ENCODE measurements at regions not wholly inside any gene's neighbourhood (a gene's known extent, or its start where the extent isn't known, plus 50 kb on each side); places are given as distances from the start of the nearest gene placed in this dataset.
"Not testable (repeated sequence)": the region's sequence is repeated elsewhere in the genome, so short reads cannot be mapped to it uniquely, and the experiment has no call there.

DNA sequence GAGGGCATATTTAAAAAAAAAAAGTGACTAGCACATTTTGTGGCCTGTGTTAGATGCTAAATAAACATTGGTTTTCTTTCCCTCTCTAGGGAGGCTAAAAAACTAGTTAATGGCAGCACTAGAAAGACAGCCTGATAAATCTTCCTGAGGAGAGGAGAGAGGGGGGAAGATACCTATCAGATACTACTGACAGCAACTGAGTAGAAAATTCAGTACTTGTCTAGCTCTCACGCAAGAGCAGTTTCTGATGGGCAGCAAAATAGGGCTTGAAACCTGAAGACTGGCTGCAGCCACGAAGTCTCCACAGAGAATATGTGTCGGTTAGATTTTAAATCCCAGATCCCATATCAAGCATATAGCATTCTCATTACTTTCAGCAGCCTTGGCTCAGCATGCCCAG is 388.2 kb downstream of the KCNA4 start:
- DNase-seq (ENCODE audit: low read depth), result no peak

DNA sequence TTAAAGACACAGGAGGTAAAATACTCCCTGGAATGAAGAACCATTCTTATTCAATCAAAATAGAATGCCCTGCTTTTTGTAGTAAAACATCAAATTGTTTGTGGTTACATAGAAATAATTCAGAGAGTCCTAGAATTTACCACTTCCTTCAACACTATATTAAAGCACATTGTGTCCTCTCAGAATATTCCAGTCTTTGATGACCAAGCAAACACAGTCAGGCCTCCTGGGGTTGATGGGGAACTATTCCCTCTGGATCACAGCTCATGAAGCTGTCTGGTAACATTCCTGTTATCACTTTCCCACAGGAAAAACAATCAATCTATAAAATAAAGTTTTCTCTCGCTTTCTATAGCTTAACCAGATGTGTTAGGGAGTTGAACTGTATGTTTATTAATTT is 389.3 kb downstream of the KCNA4 start:
- DNase-seq (ENCODE audit: low read depth), result no peak

DNA sequence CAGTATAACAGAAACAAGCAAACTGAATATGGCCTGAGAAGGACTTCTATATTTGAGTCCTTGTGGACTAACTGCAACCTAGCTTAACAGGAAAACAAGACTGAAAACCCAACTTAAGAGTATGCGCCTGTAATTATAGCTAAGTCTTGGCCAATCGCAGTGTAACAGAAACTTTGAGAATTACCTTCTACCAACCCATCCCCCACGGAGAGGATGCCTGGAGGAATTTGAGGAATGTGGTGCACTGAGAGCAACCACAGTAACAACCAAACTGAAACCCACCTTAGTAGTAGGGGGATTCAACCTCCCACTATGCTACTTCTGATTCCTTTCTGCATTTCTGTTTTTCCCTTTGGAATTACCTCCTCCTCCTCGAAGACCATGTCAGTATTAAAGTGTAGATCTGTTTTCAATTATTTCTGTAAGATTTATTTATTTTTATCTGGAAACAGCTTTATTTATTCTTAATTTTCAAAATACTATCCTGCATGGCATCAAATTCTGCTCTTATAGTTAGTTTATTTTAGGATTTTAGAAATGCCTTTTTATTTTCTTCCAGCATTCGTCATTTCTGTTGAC is 393.6 kb downstream of the KCNA4 start:
- no peak for DNase-seq (ENCODE audit: low read depth)

GRCh38 chr11:29616611-29617010 is 400.2 kb downstream of the KCNA4 start:
- DNase-seq (ENCODE audit: low read depth), result peak; percentile 10

DNA sequence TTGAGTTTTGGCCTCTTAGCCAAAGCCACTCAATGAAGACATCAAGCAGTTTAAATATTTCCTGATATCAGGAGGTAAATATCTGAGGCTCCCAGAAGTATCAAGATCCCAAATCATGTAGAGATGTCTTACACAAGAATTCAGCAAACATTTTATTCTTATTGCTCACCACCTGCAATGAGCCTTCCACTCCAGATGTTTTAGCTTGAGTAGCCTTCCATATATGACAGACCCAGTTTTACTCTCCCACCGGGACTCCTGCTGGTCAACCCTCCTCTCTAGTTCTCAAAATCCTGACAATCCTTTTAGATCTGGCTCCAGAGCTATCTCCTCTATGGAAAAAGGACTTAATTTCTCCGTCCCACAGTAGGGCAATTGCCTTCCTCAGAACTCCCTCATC is 404.4 kb downstream of the KCNA4 start:
- no peak for DNase-seq (ENCODE audit: low read depth)

GRCh38 chr11:29606330-29607031 is 410.3 kb downstream of the KCNA4 start:
- no peak for DNase-seq (ENCODE audit: low read depth)

- DNase-seq (ENCODE audit: low read depth), result not testable (repeated sequence)
Observed at GRCh38 chr11:29600151-29600575, 416.7 kb downstream of the KCNA4 start.

- DNase-seq (ENCODE audit: low read depth), result no peak
Observed at GRCh38 chr11:29584342-29584741, 432.5 kb downstream of the KCNA4 start.

DNA sequence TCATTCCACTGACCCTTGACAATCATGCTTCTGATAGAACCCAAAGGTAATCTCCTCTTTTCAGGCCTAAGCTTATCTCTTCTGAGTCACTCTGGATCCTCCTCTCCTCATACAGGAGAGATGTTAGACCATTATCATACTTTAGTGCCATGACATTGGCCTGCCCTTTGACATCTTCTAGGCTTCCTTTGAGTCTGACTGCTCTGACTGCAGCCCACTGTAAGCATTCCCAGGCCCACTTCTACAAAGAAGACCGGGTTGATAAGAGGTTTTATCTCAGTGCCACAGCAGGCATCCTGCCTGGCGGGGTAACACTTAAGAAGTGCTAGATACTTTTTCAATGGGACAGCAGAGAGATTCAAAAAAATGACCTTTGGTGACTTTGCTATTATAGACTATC is 438.0 kb downstream of the KCNA4 start:
- DNase-seq (ENCODE audit: low read depth), result no peak

DNA sequence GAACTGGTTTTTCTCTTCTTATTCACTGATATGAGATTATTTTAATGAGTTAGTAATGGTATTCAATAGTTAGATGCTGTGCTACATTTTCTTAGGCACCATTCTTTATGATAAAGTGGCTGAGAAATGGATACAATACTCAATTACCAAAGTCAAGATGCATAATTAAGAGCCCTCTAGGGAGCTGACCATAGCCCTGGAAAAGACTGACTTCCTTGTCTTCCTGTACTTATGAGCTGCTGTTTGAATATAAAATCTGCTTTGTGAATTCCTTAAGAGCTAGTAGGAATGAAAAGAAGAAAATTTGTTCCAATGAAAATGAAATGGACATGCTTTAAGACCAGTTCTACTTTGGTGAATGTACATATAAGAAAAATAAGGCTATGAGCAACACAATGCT is 452.3 kb downstream of the KCNA4 start:
- DNase-seq (ENCODE audit: low read depth), result no peak

DNA sequence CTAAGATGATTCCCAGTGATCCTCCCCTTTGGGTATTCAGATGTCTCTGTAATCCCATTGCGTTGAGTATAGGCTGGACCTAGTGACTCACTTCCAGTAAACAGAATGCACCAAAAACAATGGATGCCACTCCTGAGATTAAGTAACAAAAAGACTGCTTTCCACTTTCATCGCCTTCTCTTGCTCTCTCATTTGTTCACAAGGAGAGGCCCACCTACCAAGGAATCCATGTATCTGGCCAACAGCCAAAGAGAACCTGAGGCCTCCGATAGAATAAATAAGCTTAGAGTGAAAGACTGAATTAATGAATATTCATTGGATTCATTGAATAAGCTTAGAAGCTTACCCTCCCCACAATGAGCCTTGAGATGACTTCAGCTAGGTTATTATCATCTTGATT is 454.6 kb downstream of the KCNA4 start:
- no peak for DNase-seq (ENCODE audit: low read depth)

DNA sequence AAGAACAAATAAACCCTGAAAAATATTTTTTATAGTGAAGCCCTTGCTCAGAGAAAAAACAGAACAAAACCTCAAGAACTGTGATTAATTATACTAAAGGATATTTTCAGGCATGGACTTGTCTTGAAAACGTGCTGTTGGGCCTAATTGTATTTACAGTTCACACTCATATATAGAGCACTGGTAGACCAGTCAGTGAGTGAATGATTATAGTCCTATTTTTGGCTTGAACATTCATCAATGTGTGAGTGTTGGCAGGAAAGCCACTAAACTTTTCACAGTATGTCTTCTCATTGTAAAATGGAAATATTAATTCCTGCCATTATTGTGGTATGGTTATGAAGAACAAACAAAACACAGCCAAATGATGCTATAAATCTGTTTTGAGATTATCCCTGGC is 462.8 kb downstream of the KCNA4 start:
- DNase-seq (ENCODE audit: low read depth), result no peak

- DNase-seq (ENCODE audit: low read depth), result no peak
Observed at GRCh38 chr11:29538339-29539036, 478.3 kb downstream of the KCNA4 start.

GRCh38 chr11:29534836-29535235 is 482.0 kb downstream of the KCNA4 start:
- DNase-seq (ENCODE audit: low read depth), result peak; percentile 70

- no peak for DNase-seq (ENCODE audit: low read depth)
Observed at GRCh38 chr11:29530961-29531360, 485.9 kb downstream of the KCNA4 start.

GRCh38 chr11:29527391-29527936 is 489.4 kb downstream of the KCNA4 start:
- DNase-seq (ENCODE audit: low read depth), result peak; percentile 90

DNA sequence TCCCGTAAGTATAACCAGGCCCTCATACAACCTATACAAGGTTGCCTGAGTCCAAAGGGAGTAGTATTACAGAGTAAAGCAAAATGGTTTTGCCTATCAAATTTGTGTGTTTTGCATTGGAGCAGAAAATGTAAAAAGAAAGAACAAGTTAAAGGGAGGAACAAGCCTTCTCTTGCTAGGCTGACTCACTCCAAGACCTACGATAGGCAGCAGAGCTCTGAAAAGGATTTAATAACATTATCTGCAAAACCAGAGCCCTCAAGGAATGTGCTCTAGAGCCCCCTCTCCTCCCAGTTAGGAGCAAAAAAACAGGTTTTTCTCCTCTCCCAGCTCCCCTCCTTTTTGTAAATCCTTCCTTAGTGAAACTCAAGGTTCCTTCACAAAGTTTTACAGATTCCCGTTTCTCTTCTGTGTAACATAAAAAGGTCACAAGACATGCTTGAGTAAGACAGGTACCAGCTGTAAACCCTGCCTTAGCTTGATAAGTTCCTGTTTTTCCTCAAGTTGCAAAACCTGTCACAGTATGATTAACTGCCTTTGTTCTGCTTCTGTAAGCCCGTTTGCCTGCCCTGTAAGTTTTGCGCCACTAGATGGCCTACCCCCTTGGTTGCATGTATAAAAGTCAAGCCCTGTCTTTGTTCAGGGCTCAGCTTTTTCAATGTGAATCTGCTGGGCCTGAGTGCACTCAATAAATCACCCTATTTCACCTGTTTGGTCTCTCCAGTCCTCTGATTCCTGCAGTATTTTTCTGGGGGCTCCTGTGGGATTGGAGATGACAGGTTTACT is 498.2 kb downstream of the KCNA4 start:
- DNase-seq (ENCODE audit: low read depth), result peak; percentile 35

DNA sequence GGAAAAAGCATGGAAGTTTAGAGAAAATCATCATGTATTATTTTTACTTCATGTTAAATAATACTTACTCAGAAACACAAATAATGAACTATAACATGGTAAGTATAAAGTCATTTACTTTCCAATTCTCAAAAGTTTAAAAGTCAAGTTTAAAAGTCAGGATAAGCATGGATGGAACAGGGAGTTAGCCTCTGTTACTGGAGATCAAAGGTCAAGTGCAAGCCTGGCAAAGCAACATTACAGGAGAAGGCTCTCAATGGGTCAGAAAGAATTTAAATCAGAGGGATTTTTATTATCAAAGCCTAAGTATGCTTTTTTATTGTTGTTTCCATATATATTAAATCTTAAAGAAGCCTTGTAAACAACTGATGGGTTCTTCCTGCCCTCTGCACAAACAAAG is 505.4 kb downstream of the KCNA4 start:
- DNase-seq (ENCODE audit: low read depth), result no peak

GRCh38 chr11:29507376-29507775 is 509.5 kb downstream of the KCNA4 start:
- no peak for DNase-seq (ENCODE audit: low read depth)

- no peak for DNase-seq (ENCODE audit: low read depth)
Observed at GRCh38 chr11:29495676-29496075, 521.2 kb downstream of the KCNA4 start.

GRCh38 chr11:29490938-29491337 is 525.9 kb downstream of the KCNA4 start:
- DNase-seq (ENCODE audit: low read depth), result no peak

DNA sequence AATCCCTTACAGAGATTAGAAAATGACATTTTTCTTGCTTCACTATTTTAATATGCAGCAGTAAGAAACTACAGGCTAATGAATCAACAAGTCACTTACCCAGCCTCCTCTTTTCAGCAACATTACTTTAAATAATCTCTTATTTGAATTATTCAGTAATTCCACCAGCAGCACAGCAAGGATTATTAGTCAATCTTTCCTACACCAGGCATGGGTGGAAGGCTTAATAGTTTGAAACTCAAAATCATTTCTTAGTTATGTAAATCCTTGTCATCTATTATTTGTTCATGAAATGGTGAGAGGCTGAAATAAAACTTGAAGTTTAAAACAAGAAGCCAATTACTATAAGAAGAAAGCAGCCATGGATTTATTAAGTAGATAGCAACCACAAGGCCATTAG is 530.5 kb downstream of the KCNA4 start:
- DNase-seq (ENCODE audit: low read depth), result no peak

Measured in HT1080 (cell line).